ENCODE measurements at regions not wholly inside any gene's neighbourhood (a gene's known extent, or its start where the extent isn't known, plus 50 kb on each side); places are given as distances from the start of the nearest gene placed in this dataset.

DNA sequence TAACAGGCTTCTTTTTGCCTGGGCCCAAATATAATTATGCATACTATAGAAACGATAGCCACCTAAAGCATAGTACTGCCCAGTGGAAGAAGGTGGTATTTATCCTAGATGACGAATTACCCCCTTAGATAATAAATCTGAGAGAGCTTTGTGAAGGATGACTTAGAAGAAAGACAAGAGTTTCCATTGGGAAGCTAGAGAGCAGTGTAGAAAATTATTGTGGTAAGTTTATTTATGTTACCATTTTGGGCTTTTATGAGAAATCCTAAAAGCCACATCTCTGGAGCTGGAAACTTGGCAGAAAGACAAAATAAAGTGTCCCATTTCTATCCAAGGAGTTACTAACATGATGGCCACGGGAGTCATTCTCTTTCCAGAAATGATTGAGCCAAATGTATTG lies 172.0 kb upstream of the SEMA6A start:
- intact Hi-C loops (cut with micrococcal nuclease; ENCODE audit: unreplicated experiment): no loop called here
- BruUV-seq (replicated peaks): no TSS peak
- CTCF ChIA-PET (ENCODE audit: unreplicated experiment): no interaction called here
- H3K9me3 ChIP-seq (ENCODE audit: low read length): no peaks in the 10 kb centered on the region
- H3K27ac ChIP-seq (ENCODE audit: low read depth, low read length, poor library complexity, severe bottlenecking): no peak overlapping the region
- no peak for TF ChIP-seq CTCF (conservative IDR thresholded peaks at IDR 0.05; ENCODE audit: low read length)
- TF ChIP-seq EZH2phosphoT487 (IDR thresholded peaks at IDR 0.05; ENCODE audit: borderline replicate concordance, low read depth, low read length): no peak
- no peaks in the 10 kb centered on the region for H4K20me1 ChIP-seq (ENCODE audit: insufficient read depth, low read length)
- POLR2A ChIA-PET: no interaction called here
- H3K4me1 ChIP-seq (ENCODE audit: insufficient read depth, low read length, poor library complexity, severe bottlenecking): no peaks in the 10 kb centered on the region
- H3K36me3 ChIP-seq (ENCODE audit: insufficient read depth, low read length): no peaks in the 10 kb centered on the region
- no peak overlapping the region for H2AFZ ChIP-seq (ENCODE audit: low read length)
- no peaks in the 10 kb centered on the region for H3K9me2 ChIP-seq (ENCODE audit: insufficient read depth, low read length)
- DNase-seq (ENCODE audit: low spot score): no peak
- H3K4me2 ChIP-seq (ENCODE audit: low read length): no peak overlapping the region
- H3K79me2 ChIP-seq (ENCODE audit: insufficient read depth, low read depth, low read length): no peaks in the 10 kb centered on the region
- no peak overlapping the region for H3K4me3 ChIP-seq (ENCODE audit: low read depth, low read length, poor library complexity, severe bottlenecking)

- H3K9me2 ChIP-seq (ENCODE audit: insufficient read depth, low read length): no peaks in the 10 kb centered on the region
- no peaks in the 10 kb centered on the region for H4K20me1 ChIP-seq (ENCODE audit: insufficient read depth, low read length)
- H2AFZ ChIP-seq (ENCODE audit: low read length): no peak overlapping the region
- TF ChIP-seq CTCF (conservative IDR thresholded peaks at IDR 0.05; ENCODE audit: low read length) (no peak), EZH2phosphoT487 (IDR thresholded peaks at IDR 0.05; ENCODE audit: borderline replicate concordance, low read depth, low read length) (no peak)
- H3K4me1 ChIP-seq (ENCODE audit: insufficient read depth, low read length, poor library complexity, severe bottlenecking): no peaks in the 10 kb centered on the region
- H3K4me3 ChIP-seq (ENCODE audit: low read depth, low read length, poor library complexity, severe bottlenecking): no peak overlapping the region
- intact Hi-C loops (cut with micrococcal nuclease; ENCODE audit: unreplicated experiment): no loop called here
- no peak overlapping the region for H3K4me2 ChIP-seq (ENCODE audit: low read length)
- DNase-seq (ENCODE audit: low spot score): no peak
- ChIA-PET CTCF (ENCODE audit: unreplicated experiment) (no interaction called here), POLR2A (no interaction called here)
- H3K36me3 ChIP-seq (ENCODE audit: insufficient read depth, low read length): no peaks in the 10 kb centered on the region
- no peak overlapping the region for H3K27ac ChIP-seq (ENCODE audit: low read depth, low read length, poor library complexity, severe bottlenecking)
- no peaks in the 10 kb centered on the region for H3K79me2 ChIP-seq (ENCODE audit: insufficient read depth, low read depth, low read length)
- no peaks in the 10 kb centered on the region for H3K9me3 ChIP-seq (ENCODE audit: low read length)
- no TSS peak for BruUV-seq (replicated peaks)
Observed at GRCh38 chr5:116740771-116741170, 166.1 kb upstream of the SEMA6A start.

DNA sequence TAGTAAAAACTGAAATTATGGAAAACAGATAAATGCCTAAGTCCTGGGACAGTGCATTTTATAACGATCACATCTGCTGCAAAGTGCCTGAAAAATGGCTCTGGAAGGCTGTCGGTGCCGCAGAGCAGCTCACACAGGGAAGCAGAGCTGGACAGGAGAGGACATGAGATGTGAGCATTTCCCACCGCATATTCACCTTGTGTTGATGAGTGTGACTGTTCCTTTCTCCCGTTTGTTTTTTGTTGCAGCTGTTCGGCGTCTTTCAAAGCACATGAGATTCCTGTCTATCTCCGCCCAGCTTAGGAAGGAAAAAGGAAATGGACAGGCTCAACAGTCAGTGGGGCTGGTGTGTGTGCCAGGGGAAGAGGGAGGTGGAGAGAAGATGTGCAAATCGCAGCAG lies 164.9 kb upstream of the SEMA6A start:
- intact Hi-C loops (cut with micrococcal nuclease; ENCODE audit: unreplicated experiment): no loop called here
- no peak overlapping the region for H2AFZ ChIP-seq (ENCODE audit: low read length)
- CTCF ChIA-PET (ENCODE audit: unreplicated experiment): no interaction called here

More for the DNA sequence above, 164.9 kb upstream of the SEMA6A start:
- Histone ChIP-seq H3K4me1 (ENCODE audit: insufficient read depth, low read length, poor library complexity, severe bottlenecking) (no peaks in the 10 kb centered on the region), H3K9me2 (ENCODE audit: insufficient read depth, low read length) (no peaks in the 10 kb centered on the region), H3K9me3 (ENCODE audit: low read length) (no peaks in the 10 kb centered on the region), H3K79me2 (ENCODE audit: insufficient read depth, low read depth, low read length) (no peaks in the 10 kb centered on the region), H3K27ac (ENCODE audit: low read depth, low read length, poor library complexity, severe bottlenecking) (no peak overlapping the region), H3K36me3 (ENCODE audit: insufficient read depth, low read length) (no peaks in the 10 kb centered on the region), H3K4me3 (ENCODE audit: low read depth, low read length, poor library complexity, severe bottlenecking) (no peak overlapping the region), H4K20me1 (ENCODE audit: insufficient read depth, low read length) (no peaks in the 10 kb centered on the region), H3K4me2 (ENCODE audit: low read length) (no peak overlapping the region)
- TF ChIP-seq EZH2phosphoT487 (IDR thresholded peaks at IDR 0.05; ENCODE audit: borderline replicate concordance, low read depth, low read length) (no peak), CTCF (conservative IDR thresholded peaks at IDR 0.05; ENCODE audit: low read length) (no peak)
- POLR2A ChIA-PET: interaction anchor here (0.7 kb wide), 1 partner anchor 235 kb away, joined by 3 read pairs; no protein-coding TSS in a partner anchor
- no TSS peak for BruUV-seq (replicated peaks)
- DNase-seq (ENCODE audit: low spot score): no peak
